ENCODE measurements at regions not wholly inside any gene's neighbourhood (a gene's known extent, or its start where the extent isn't known, plus 50 kb on each side); places are given as distances from the start of the nearest gene placed in this dataset.
"Not testable (repeated sequence)": the region's sequence is repeated elsewhere in the genome, so short reads cannot be mapped to it uniquely, and the experiment has no call there.

- not testable (repeated sequence) for TF ChIP-seq CTCF, EP300, POLR2A (IDR thresholded peaks at IDR 0.05)
Measured at GRCh38 chr21:10332935-10333334, 188.4 kb upstream of the TPTE start.

Measured in gastroesophageal sphincter (tissue), 3 donors.